ENCODE measurements at regions not wholly inside any gene's neighbourhood (a gene's known extent, or its start where the extent isn't known, plus 50 kb on each side); places are given as distances from the start of the nearest gene placed in this dataset.

DNA sequence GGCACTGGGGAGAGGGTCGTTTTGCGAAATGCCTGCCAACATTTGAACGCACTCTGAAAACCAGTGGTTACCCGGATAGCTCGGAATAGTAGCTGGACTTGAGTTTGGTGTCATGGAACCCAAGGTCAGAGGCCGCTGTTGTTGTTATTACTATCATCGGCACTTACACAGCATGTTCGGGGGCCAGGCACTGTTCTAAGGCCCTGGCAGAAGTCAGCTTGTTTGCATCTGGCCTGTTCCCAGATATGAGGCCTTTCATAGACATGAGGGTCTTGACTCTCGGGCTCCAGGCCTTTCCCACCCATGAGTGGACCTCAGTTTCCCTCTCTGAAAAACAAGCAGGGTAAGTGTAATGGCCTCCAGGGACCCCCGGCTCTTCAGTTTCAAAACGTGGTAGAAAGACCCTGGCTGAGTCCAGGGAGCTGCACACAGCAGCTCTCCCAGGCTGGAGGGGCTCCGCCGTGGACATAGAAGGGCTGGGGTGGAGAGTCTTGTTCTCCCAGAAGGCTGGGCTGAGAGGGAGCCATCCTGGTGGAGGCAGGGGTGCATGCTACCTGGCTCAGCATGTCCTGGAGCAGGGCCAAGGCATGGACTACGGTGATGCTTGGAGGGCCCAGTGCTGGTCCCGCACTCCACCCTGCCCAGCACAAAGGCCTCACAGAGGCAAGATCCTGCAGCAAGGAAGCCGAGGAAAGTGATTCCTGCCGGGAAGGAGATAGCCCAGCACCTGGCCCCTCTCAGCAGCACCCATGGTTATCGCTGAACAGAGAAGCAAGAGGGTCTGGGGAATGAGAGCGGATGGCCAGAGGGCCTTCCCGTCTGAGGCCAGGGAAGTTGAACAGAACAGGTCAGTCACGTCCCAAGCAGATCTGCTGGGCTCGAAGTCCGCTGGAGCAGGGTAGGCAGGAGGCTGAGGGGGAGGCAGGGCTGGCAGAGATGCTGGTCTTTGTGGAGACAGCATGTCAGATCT lies 63.5 kb upstream of the C14orf180 start:
- no peaks in the 10 kb centered on the region for H3K36me3 ChIP-seq (ENCODE audit: insufficient read depth, low read length, poor library complexity, severe bottlenecking)
- ChIA-PET POLR2A (ENCODE audit: low non-redundant PET) (no interaction called here), CTCF (no interaction called here)
- H3K27ac ChIP-seq (ENCODE audit: low read depth, low read length, poor library complexity, severe bottlenecking): no peak overlapping the region
- H3K4me1 ChIP-seq (ENCODE audit: insufficient read depth, low read length, poor library complexity, severe bottlenecking): no peaks in the 10 kb centered on the region
- H3K27me3 ChIP-seq (replicated peaks; ENCODE audit: insufficient read depth, low read depth, low read length, poor library complexity): peaks cover 30% of the 10 kb centered on the region
- no peak overlapping the region for H3K4me3 ChIP-seq (ENCODE audit: low read depth, low read length, poor library complexity, severe bottlenecking)
- no peaks in the 10 kb centered on the region for H3K9me3 ChIP-seq (ENCODE audit: low read depth, low read length, poor library complexity, severe bottlenecking)
- no TSS peak for BruUV-seq (replicated peaks)
- no peak for TF ChIP-seq EZH2 (IDR thresholded peaks at IDR 0.05; ENCODE audit: borderline replicate concordance, low read depth, low read length, poor library complexity, severe bottlenecking)
- TF ChIP-seq, protein P1, sequence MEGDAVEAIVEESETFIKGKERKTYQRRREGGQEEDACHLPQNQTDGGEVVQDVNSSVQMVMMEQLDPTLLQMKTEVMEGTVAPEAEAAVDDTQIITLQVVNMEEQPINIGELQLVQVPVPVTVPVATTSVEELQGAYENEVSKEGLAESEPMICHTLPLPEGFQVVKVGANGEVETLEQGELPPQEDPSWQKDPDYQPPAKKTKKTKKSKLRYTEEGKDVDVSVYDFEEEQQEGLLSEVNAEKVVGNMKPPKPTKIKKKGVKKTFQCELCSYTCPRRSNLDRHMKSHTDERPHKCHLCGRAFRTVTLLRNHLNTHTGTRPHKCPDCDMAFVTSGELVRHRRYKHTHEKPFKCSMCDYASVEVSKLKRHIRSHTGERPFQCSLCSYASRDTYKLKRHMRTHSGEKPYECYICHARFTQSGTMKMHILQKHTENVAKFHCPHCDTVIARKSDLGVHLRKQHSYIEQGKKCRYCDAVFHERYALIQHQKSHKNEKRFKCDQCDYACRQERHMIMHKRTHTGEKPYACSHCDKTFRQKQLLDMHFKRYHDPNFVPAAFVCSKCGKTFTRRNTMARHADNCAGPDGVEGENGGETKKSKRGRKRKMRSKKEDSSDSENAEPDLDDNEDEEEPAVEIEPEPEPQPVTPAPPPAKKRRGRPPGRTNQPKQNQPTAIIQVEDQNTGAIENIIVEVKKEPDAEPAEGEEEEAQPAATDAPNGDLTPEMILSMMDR (conservative IDR thresholded peaks at IDR 0.05; ENCODE audit: low read depth, low read length): no peak
- DNase-seq (ENCODE audit: low spot score): no peak
- intact Hi-C loops (cut with micrococcal nuclease; ENCODE audit: unreplicated experiment): no loop called here

DNA sequence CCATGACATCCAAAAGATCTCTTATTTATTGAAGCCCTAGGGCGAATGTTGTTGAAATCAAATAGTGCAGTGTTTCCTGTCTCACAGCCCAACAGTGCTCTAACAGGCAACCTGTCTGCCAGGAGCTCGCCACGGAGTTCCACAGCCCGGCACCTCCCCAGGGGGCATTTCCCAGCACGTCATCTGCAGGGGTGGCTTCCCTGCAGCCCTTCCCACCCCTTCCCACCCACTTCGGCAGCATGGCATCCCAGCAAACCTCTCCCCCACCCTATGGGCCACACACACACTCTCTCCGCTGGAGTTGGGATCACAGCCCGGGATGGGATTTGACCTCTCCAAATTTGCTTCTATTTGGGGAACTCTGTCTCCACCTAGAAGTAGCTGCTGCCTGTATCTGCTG lies 62.7 kb upstream of the C14orf180 start:
- intact Hi-C loops (cut with micrococcal nuclease; ENCODE audit: unreplicated experiment): no loop called here
- Histone ChIP-seq H3K36me3 (ENCODE audit: insufficient read depth, low read length, poor library complexity, severe bottlenecking) (no peaks in the 10 kb centered on the region), H3K4me1 (ENCODE audit: insufficient read depth, low read length, poor library complexity, severe bottlenecking) (no peaks in the 10 kb centered on the region), H3K9me3 (ENCODE audit: low read depth, low read length, poor library complexity, severe bottlenecking) (no peaks in the 10 kb centered on the region), H3K4me3 (ENCODE audit: low read depth, low read length, poor library complexity, severe bottlenecking) (no peak overlapping the region), H3K27ac (ENCODE audit: low read depth, low read length, poor library complexity, severe bottlenecking) (no peak overlapping the region), H3K27me3 (replicated peaks; ENCODE audit: insufficient read depth, low read depth, low read length, poor library complexity) (peaks cover 29% of the 10 kb centered on the region)
- DNase-seq (ENCODE audit: low spot score): no peak
- ChIA-PET POLR2A (ENCODE audit: low non-redundant PET) (no interaction called here), CTCF (no interaction called here)
- no peak for TF ChIP-seq EZH2 (IDR thresholded peaks at IDR 0.05; ENCODE audit: borderline replicate concordance, low read depth, low read length, poor library complexity, severe bottlenecking)
- TF ChIP-seq, protein P1 (conservative IDR thresholded peaks at IDR 0.05; ENCODE audit: low read depth, low read length): no peak
- no TSS peak for BruUV-seq (replicated peaks)

DNA sequence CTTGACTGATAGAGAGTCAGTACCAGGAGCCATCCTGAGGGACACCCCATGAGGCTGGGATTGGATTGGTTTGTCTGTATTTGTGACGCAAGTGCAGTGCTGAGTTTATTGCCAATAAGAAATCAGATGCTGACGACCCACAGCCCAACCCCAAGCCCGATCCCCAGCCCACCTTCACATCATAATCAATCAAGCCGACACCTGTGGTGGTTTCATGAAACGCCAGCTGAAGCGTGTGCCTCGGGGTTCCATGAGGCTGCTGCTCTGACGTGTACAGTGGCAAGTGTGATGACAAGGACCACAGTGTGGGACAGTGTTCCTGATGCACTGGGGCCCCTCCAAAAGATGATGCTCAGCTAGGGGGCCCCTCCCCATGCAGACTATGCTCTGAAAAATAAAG lies 62.1 kb upstream of the C14orf180 start:
- no peak overlapping the region for H3K4me3 ChIP-seq (ENCODE audit: low read depth, low read length, poor library complexity, severe bottlenecking)
- no peaks in the 10 kb centered on the region for H3K9me3 ChIP-seq (ENCODE audit: low read depth, low read length, poor library complexity, severe bottlenecking)
- intact Hi-C loops (cut with micrococcal nuclease; ENCODE audit: unreplicated experiment): no loop called here
- no peaks in the 10 kb centered on the region for H3K36me3 ChIP-seq (ENCODE audit: insufficient read depth, low read length, poor library complexity, severe bottlenecking)
- H3K27me3 ChIP-seq (replicated peaks; ENCODE audit: insufficient read depth, low read depth, low read length, poor library complexity): peaks cover 24% of the 10 kb centered on the region
- TF ChIP-seq, protein P1 (conservative IDR thresholded peaks at IDR 0.05; ENCODE audit: low read depth, low read length): no peak
- no peak for TF ChIP-seq EZH2 (IDR thresholded peaks at IDR 0.05; ENCODE audit: borderline replicate concordance, low read depth, low read length, poor library complexity, severe bottlenecking)
- DNase-seq (ENCODE audit: low spot score): no peak
- BruUV-seq (replicated peaks): no TSS peak
- H3K4me1 ChIP-seq (ENCODE audit: insufficient read depth, low read length, poor library complexity, severe bottlenecking): no peaks in the 10 kb centered on the region
- ChIA-PET CTCF (no interaction called here), POLR2A (ENCODE audit: low non-redundant PET) (no interaction called here)
- H3K27ac ChIP-seq (ENCODE audit: low read depth, low read length, poor library complexity, severe bottlenecking): no peak overlapping the region
